PC-9 (cell line): ENCODE measurements at regions not wholly inside any gene's neighbourhood (a gene's known extent, or its start where the extent isn't known, plus 50 kb on each side); places are given as distances from the start of the nearest gene placed in this dataset.

ENCODE experiments used
- BruUV-seq: library from RNA; stranded (reverse); fragments of 400-500 nt; replicated peaks from 2 replicates; lab custom pipeline; 2021; lab: Mats Ljungman, UMichigan
- CTCF ChIA-PET: fragments of 300-600 bp; sonication (Branson Sonifier 250); formaldehyde crosslinking; loops from one replicate; lab custom pipeline; 2022; ENCODE audit warnings: antibody characterized with exemption; lab: Charles Lee
- POLR2A ChIA-PET: fragments of 300-600 bp; sonication (Branson Sonifier 250); formaldehyde crosslinking; loops from one replicate; lab custom pipeline; 2022; ENCODE audit warnings: antibody characterized with exemption; ENCODE audit not compliant: unreplicated experiment; lab: Charles Lee
- DNase-seq, 2 experiments: peaks; one replicate each; pipeline versions ENCODE4 v3.0.0 to v3.0.0-alpha.2; 2015 to 2022; ENCODE audit warnings: mixed read lengths in 1 of 2
- H2AFZ ChIP-seq: fragments of 200-600 bp; sonication (generic); 2 replicates; pipeline ENCODE4 v1.8.1; 2017; ENCODE audit warnings: antibody characterized with exemption
- H3F3A ChIP-seq: fragments of 200-600 bp; sonication (generic); 2 replicates; pipeline ENCODE4 v1.8.1; 2017; ENCODE audit warnings: antibody characterized with exemption, mild to moderate bottlenecking, low read depth; ENCODE audit not compliant: insufficient read depth
- H3K27ac ChIP-seq: fragments of 200-600 bp; sonication (generic); 2 replicates; pipeline ENCODE4 v1.6.1; 2016; ENCODE audit warnings: mixed run types
- H3K27me3 ChIP-seq: fragments of 200-600 bp; sonication (generic); 2 replicates; pipeline ENCODE4 v1.6.1; 2016; ENCODE audit warnings: low read depth, mixed run types; ENCODE audit not compliant: insufficient read depth
- H3K36me3 ChIP-seq: fragments of 200-600 bp; sonication (generic); 2 replicates; pipeline ENCODE4 v1.6.1; 2016; ENCODE audit warnings: low read depth, mixed run types
- H3K4me1 ChIP-seq: fragments of 200-600 bp; sonication (generic); replicated peaks from 2 replicates; pipeline ENCODE4 v1.6.1; 2016; ENCODE audit warnings: mixed run types; ENCODE audit not compliant: insufficient read depth
- H3K4me2 ChIP-seq: fragments of 200-600 bp; sonication (generic); 2 replicates; pipeline ENCODE4 v1.6.1; 2017; ENCODE audit warnings: mixed run types
- H3K4me3 ChIP-seq: fragments of 200-600 bp; sonication (generic); 2 replicates; pipeline ENCODE4 v1.6.1; 2016; ENCODE audit warnings: mixed run types
- H3K79me2 ChIP-seq: fragments of 200-600 bp; sonication (generic); 2 replicates; pipeline ENCODE4 v1.6.1; 2017; ENCODE audit warnings: low read depth, mixed run types
- H3K9me2 ChIP-seq: fragments of 200-600 bp; sonication (generic); 2 replicates; pipeline ENCODE4 v1.8.1; 2017; ENCODE audit warnings: mild to moderate bottlenecking; ENCODE audit not compliant: insufficient read depth
- H3K9me3 ChIP-seq: fragments of 200-600 bp; sonication (generic); 2 replicates; pipeline ENCODE4 v1.8.1; 2016; ENCODE audit warnings: low read depth; ENCODE audit not compliant: insufficient read depth
- H4K20me1 ChIP-seq: fragments of 200-600 bp; sonication (generic); 2 replicates; pipeline ENCODE4 v1.8.1; 2017; ENCODE audit not compliant: insufficient read depth
- EZH2 ChIP-seq: fragments of 200-600 bp; sonication (generic); IDR thresholded peaks from 2 replicates; pipeline ENCODE4 v1.8.0; 2017; ENCODE audit warnings: antibody characterized with exemption, low read depth
- intact Hi-C: fragments of 100-400 bp; cut with micrococcal nuclease; formaldehyde crosslinking; loops from one replicate; pipeline ENCODE4 v1.10.0; 2022; ENCODE audit not compliant: unreplicated experiment
- TF ChIP-seq, protein P1 (sequence below): fragments of 200-600 bp; sonication (generic); conservative IDR thresholded peaks from 2 replicates; pipeline ENCODE4 v1.6.1; 2017; ENCODE audit warnings: mixed run types, antibody characterized with exemption, mild to moderate bottlenecking, moderate library complexity

DNA sequence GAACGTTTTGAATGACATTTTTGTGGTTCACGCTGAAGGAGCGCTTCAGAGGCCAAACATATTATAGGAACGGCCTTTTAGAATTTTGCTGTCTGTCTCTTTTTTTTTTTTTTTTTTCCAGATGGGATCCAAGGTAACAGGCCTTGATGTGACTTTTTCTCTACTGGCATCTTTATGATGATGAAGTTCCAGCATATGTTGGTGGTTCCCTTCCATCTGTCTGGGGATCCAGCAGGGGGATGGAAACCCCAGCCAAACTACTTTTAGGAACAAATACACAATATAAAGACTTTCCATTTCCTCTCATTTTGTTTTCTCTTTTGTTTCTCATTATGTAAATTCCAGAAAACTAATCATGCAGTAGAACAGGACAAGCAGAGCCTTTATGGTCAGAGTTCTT is 239.3 kb upstream of the PRICKLE1 start:
- Histone ChIP-seq H3K4me1 (no peaks in the 10 kb centered on the region), H4K20me1 (no peaks in the 10 kb centered on the region), H3K9me3 (no peaks in the 10 kb centered on the region), H3K4me3 (no peak overlapping the region), H3K27ac (no peak overlapping the region), H3K4me2 (no peak overlapping the region), H2AFZ (no peak overlapping the region), H3K79me2 (no peaks in the 10 kb centered on the region), H3K9me2 (no peaks in the 10 kb centered on the region), H3K27me3 (no peaks in the 10 kb centered on the region), H3K36me3 (no peaks in the 10 kb centered on the region), H3F3A (no peaks in the 10 kb centered on the region)
- intact Hi-C loops: no loop called here
- TF ChIP-seq, protein P1, sequence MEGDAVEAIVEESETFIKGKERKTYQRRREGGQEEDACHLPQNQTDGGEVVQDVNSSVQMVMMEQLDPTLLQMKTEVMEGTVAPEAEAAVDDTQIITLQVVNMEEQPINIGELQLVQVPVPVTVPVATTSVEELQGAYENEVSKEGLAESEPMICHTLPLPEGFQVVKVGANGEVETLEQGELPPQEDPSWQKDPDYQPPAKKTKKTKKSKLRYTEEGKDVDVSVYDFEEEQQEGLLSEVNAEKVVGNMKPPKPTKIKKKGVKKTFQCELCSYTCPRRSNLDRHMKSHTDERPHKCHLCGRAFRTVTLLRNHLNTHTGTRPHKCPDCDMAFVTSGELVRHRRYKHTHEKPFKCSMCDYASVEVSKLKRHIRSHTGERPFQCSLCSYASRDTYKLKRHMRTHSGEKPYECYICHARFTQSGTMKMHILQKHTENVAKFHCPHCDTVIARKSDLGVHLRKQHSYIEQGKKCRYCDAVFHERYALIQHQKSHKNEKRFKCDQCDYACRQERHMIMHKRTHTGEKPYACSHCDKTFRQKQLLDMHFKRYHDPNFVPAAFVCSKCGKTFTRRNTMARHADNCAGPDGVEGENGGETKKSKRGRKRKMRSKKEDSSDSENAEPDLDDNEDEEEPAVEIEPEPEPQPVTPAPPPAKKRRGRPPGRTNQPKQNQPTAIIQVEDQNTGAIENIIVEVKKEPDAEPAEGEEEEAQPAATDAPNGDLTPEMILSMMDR: no peak
- TF ChIP-seq EZH2: no peak
- BruUV-seq: no TSS peak
- DNase-seq: no peak
- ChIA-PET POLR2A (no interaction called here), CTCF (no interaction called here)

- intact Hi-C loops: no loop called here
- Histone ChIP-seq H3K9me2 (no peaks in the 10 kb centered on the region), H3K27me3 (no peaks in the 10 kb centered on the region), H3K36me3 (no peaks in the 10 kb centered on the region), H2AFZ (no peak overlapping the region), H3K4me1 (no peaks in the 10 kb centered on the region), H3F3A (no peaks in the 10 kb centered on the region), H4K20me1 (no peaks in the 10 kb centered on the region), H3K4me3 (no peak overlapping the region), H3K79me2 (no peaks in the 10 kb centered on the region), H3K27ac (no peak overlapping the region), H3K9me3 (no peaks in the 10 kb centered on the region), H3K4me2 (no peak overlapping the region)
- POLR2A ChIA-PET: no interaction called here
- no peak for DNase-seq
- no TSS peak for BruUV-seq
- TF ChIP-seq, protein P1: no peak
- no peak for TF ChIP-seq EZH2
- CTCF ChIA-PET: no interaction called here
These were observed 234.8 kb upstream of the PRICKLE1 start for GRCh38 chr12:42824327-42824726.

DNA sequence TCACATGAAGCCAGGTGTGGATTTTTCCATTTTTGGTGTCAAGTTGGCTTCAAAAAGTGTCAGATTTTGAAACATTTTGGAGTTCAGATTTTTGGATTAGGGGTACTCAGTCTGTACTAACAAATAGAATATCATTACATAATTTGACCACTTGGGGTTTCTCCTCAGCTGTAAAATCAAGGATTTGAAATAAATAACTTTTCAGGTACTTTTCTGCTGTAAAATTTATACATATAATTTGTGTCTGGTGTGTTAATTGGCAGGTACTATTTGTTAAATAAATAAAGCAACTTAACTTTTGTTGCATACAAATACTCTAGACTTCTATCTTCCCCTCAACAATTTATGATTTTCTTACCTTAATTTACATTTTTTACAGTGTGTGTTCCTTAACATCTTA is 234.1 kb upstream of the PRICKLE1 start:
- BruUV-seq: no TSS peak
- no peak for DNase-seq
- H3K9me3 ChIP-seq: no peaks in the 10 kb centered on the region
- no peak overlapping the region for H2AFZ ChIP-seq
- H3K27ac ChIP-seq: no peak overlapping the region
- no peaks in the 10 kb centered on the region for H3K4me1 ChIP-seq
- no peaks in the 10 kb centered on the region for H3K36me3 ChIP-seq
- H3K79me2 ChIP-seq: no peaks in the 10 kb centered on the region
- H3K27me3 ChIP-seq: no peaks in the 10 kb centered on the region
- no peak overlapping the region for H3K4me2 ChIP-seq
- H4K20me1 ChIP-seq: no peaks in the 10 kb centered on the region
- POLR2A ChIA-PET: no interaction called here
- H3F3A ChIP-seq: no peaks in the 10 kb centered on the region
- H3K4me3 ChIP-seq: no peak overlapping the region
- CTCF ChIA-PET: no interaction called here
- H3K9me2 ChIP-seq: no peaks in the 10 kb centered on the region
- TF ChIP-seq, protein P1: no peak
- no peak for TF ChIP-seq EZH2
- intact Hi-C loops: no loop called here
